ENCODE measurements at regions not wholly inside any gene's neighbourhood (a gene's known extent, or its start where the extent isn't known, plus 50 kb on each side); places are given as distances from the start of the nearest gene placed in this dataset.

- no peak for TF ChIP-seq POLR2AphosphoS5 (IDR thresholded peaks at IDR 0.05; ENCODE audit: low read depth, low read length)
- no peak for TF ChIP-seq REST (IDR thresholded peaks at IDR 0.05; ENCODE audit: insufficient read depth in 1 of 2, low read depth in 2 of 2, low read length in 2 of 2)
- TF ChIP-seq SIN3A (IDR thresholded peaks at IDR 0.05; ENCODE audit: borderline replicate concordance, insufficient read depth, low read length): no peak
- TF ChIP-seq FOXP2 (optimal IDR thresholded peaks at IDR 0.05; ENCODE audit: borderline replicate concordance, extremely low read depth, extremely low read length, insufficient read depth): no peak
- no peak for TF ChIP-seq TAF1 (IDR thresholded peaks at IDR 0.05; ENCODE audit: borderline replicate concordance, insufficient read depth, low read length)
Observed at GRCh38 chr18:44518091-44518615, 162.5 kb upstream of the SETBP1 start.

GRCh38 chr18:44518666-44519065, 162.0 kb upstream of the SETBP1 start:
- TF ChIP-seq POLR2AphosphoS5 (IDR thresholded peaks at IDR 0.05; ENCODE audit: low read depth, low read length) (no peak), SIN3A (IDR thresholded peaks at IDR 0.05; ENCODE audit: borderline replicate concordance, insufficient read depth, low read length) (no peak), TAF1 (IDR thresholded peaks at IDR 0.05; ENCODE audit: borderline replicate concordance, insufficient read depth, low read length) (no peak), REST (IDR thresholded peaks at IDR 0.05; ENCODE audit: insufficient read depth in 1 of 2, low read depth in 2 of 2, low read length in 2 of 2) (no peak), FOXP2 (optimal IDR thresholded peaks at IDR 0.05; ENCODE audit: borderline replicate concordance, extremely low read depth, extremely low read length, insufficient read depth) (no peak)

GRCh38 chr18:44520981-44521667, 159.6 kb upstream of the SETBP1 start:
- TF ChIP-seq TAF1 (IDR thresholded peaks at IDR 0.05; ENCODE audit: borderline replicate concordance, insufficient read depth, low read length) (no peak), FOXP2 (optimal IDR thresholded peaks at IDR 0.05; ENCODE audit: borderline replicate concordance, extremely low read depth, extremely low read length, insufficient read depth) (no peak), SIN3A (IDR thresholded peaks at IDR 0.05; ENCODE audit: borderline replicate concordance, insufficient read depth, low read length) (no peak)

- TF ChIP-seq SIN3A (IDR thresholded peaks at IDR 0.05; ENCODE audit: borderline replicate concordance, insufficient read depth, low read length): no peak
- no peak for TF ChIP-seq POLR2AphosphoS5 (IDR thresholded peaks at IDR 0.05; ENCODE audit: low read depth, low read length)
- no peak for TF ChIP-seq FOXP2 (optimal IDR thresholded peaks at IDR 0.05; ENCODE audit: borderline replicate concordance, extremely low read depth, extremely low read length, insufficient read depth)
- no peak for TF ChIP-seq TAF1 (IDR thresholded peaks at IDR 0.05; ENCODE audit: borderline replicate concordance, insufficient read depth, low read length)
- no peak for TF ChIP-seq REST (IDR thresholded peaks at IDR 0.05; ENCODE audit: insufficient read depth in 1 of 2, low read depth in 2 of 2, low read length in 2 of 2)
Observed at GRCh38 chr18:44521668-44522022, 159.0 kb upstream of the SETBP1 start.

- TF ChIP-seq SIN3A (IDR thresholded peaks at IDR 0.05; ENCODE audit: borderline replicate concordance, insufficient read depth, low read length) (no peak), REST (IDR thresholded peaks at IDR 0.05; ENCODE audit: insufficient read depth in 1 of 2, low read depth in 2 of 2, low read length in 2 of 2) (no peak), POLR2AphosphoS5 (IDR thresholded peaks at IDR 0.05; ENCODE audit: low read depth, low read length) (no peak), TAF1 (IDR thresholded peaks at IDR 0.05; ENCODE audit: borderline replicate concordance, insufficient read depth, low read length) (no peak), FOXP2 (optimal IDR thresholded peaks at IDR 0.05; ENCODE audit: borderline replicate concordance, extremely low read depth, extremely low read length, insufficient read depth) (no peak)
Observed at GRCh38 chr18:44526705-44527415, 153.8 kb upstream of the SETBP1 start.

Measured in PFSK-1 (cell line).